OCI-LY7 (cell line): ENCODE measurements at regions not wholly inside any gene's neighbourhood (a gene's known extent, or its start where the extent isn't known, plus 50 kb on each side); places are given as distances from the start of the nearest gene placed in this dataset.

Source experiments
- EZH2phosphoT487 ChIP-seq: fragments of 200-600 bp; sonication (generic); IDR thresholded peaks from 2 replicates; pipeline ENCODE4 v1.6.1; 2018; ENCODE audit warnings: low read depth, borderline replicate concordance, mild to moderate bottlenecking, mixed run types, antibody characterized with exemption, low read length, moderate library complexity, mixed read lengths
- TF ChIP-seq, protein P1 (sequence below): fragments of 200-600 bp; sonication (generic); conservative IDR thresholded peaks from 2 replicates; pipeline ENCODE4 v1.5.1; 2014; ENCODE audit warnings: mild to moderate bottlenecking, antibody characterized with exemption, low read length, moderate library complexity, mixed read lengths

DNA sequence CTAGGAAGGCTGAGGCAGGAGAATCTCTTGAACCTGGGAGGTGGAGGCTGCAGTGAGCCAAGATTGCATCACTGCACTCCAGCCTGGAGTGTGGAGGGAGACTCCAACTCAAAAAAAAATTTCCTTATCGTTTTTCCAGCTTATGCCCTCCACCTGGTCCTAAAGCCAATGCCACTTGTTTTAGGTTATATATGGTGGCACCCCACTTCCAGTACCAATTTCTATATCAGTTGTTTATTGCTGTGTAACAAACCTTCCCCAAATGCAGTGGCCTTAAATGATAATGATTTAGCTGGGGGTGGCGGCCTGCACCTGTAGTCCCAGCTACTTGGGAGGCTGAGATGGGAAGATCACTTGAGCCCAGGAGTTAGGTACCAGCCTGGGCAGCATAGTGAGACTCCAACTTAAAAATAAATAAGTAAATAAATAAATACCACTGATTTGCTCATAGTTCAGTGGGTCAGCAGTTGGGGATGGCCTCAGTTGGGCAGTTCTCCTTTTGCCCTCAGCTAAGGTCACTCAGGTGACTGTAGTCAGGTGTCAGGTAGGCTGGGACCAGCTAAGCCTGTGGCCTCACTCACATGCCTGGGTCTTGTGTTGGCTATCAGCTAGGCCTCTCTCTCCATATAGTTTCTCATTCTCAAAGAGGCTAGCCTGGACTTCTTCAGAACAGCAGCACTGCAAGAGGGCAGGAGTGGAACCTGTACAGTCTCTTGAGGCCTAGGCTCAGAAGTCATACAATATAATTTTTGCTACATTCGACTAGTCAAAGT lies 113.7 kb upstream of the GATA6 start:
- TF ChIP-seq, protein P1, sequence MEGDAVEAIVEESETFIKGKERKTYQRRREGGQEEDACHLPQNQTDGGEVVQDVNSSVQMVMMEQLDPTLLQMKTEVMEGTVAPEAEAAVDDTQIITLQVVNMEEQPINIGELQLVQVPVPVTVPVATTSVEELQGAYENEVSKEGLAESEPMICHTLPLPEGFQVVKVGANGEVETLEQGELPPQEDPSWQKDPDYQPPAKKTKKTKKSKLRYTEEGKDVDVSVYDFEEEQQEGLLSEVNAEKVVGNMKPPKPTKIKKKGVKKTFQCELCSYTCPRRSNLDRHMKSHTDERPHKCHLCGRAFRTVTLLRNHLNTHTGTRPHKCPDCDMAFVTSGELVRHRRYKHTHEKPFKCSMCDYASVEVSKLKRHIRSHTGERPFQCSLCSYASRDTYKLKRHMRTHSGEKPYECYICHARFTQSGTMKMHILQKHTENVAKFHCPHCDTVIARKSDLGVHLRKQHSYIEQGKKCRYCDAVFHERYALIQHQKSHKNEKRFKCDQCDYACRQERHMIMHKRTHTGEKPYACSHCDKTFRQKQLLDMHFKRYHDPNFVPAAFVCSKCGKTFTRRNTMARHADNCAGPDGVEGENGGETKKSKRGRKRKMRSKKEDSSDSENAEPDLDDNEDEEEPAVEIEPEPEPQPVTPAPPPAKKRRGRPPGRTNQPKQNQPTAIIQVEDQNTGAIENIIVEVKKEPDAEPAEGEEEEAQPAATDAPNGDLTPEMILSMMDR: no peak
- TF ChIP-seq EZH2phosphoT487: no peak
